AG09319 (cell line): ENCODE measurements at regions not wholly inside any gene's neighbourhood (a gene's known extent, or its start where the extent isn't known, plus 50 kb on each side); places are given as distances from the start of the nearest gene placed in this dataset.

Experiments used
- DNase-seq: peaks from one replicate; pipeline ENCODE4 v3.0.0-alpha.2; 2010; ENCODE audit warnings: low read depth; ENCODE audit errors: extremely low read depth
- TF ChIP-seq, protein P1 (sequence below): IDR thresholded peaks from 2 replicates; pipeline ENCODE4 v1.5.1; 2011; ENCODE audit warnings: low read depth, mild to moderate bottlenecking, inconsistent platforms, low read length, moderate library complexity

DNA sequence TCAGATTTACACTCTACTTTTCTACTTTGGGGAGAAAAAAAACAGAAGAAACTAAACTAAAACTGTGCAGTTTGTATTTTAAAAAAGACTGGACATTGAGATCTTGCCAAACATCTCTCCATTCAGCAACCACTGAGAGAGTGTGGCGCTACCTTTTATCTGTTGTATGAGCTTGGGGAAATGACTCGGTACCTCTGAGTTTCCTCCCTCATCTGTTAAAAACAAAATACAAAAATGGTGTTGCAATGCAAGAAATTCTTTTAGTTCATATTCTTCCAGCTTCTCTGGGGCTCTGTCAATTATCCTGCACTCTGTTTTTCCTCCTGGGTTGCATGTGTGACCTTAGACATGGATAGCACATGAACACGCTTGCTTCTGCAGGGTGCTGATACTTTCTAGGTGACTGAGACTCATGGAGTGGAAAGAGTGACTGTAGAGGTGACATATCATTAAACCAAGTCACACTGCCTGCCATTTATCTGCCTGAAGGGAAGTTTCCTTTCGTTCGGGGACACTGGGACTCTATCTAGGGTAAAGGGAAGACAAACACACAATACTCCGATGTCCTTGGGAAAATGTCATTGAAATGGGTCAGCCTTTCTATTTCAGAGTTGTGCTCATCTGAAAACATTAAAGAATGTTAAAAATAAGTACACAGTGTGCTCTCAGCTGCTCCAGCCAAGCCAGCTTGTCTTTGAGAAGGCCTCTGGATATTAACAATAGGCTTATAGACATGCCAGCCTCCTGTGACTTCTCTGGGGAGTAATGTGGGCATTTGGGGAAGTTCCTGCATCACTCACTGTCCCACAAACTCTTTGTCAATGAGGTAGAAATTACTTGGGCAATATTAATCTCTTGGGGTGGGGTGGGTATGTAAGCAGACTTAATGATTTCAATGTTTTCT, 91.4 kb downstream of the TRIB2 start:
- TF ChIP-seq, protein P1, sequence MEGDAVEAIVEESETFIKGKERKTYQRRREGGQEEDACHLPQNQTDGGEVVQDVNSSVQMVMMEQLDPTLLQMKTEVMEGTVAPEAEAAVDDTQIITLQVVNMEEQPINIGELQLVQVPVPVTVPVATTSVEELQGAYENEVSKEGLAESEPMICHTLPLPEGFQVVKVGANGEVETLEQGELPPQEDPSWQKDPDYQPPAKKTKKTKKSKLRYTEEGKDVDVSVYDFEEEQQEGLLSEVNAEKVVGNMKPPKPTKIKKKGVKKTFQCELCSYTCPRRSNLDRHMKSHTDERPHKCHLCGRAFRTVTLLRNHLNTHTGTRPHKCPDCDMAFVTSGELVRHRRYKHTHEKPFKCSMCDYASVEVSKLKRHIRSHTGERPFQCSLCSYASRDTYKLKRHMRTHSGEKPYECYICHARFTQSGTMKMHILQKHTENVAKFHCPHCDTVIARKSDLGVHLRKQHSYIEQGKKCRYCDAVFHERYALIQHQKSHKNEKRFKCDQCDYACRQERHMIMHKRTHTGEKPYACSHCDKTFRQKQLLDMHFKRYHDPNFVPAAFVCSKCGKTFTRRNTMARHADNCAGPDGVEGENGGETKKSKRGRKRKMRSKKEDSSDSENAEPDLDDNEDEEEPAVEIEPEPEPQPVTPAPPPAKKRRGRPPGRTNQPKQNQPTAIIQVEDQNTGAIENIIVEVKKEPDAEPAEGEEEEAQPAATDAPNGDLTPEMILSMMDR, result no peak
- DNase-seq, result no peak

DNA sequence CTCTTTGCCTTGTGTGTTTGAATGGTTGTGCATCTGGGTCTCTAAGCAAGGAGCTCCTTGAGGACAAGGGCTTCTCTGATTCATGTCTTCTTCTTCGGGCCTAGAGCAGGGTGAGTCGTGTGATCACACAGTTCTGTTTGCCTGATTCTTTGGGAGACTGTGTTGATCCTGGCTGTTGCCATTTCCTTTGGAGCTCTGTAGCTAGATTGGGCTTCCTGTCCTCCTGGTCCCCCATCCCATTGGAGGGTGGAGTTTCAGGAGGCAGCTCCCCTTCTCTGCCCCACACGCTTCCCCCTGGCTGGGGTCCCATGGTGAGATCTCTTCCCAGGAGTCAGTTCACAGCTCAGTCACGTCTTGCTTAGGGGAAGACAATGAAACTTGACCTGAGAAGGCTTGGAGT, 92.8 kb downstream of the TRIB2 start:
- TF ChIP-seq, protein P1, result no peak
- DNase-seq, result no peak

DNA sequence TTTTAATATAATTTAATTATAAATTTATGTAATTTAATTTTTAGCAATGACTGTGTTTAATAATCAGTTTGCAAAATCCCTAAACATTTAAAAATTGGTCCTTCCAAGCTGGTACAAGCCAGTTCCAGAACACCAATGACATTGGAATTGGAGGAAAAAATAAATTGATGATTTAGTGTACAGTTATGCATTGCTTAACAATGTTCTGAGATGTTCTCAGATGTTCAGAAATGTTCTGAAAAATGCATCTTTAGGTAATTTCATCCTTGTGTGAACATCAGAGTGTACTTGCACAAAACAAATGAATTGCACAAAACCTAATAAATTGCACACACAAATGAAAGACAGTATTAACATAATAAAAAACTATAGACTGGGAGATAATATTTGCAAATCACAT, 95.2 kb downstream of the TRIB2 start:
- no peak for DNase-seq
- TF ChIP-seq, protein P1, result no peak

DNA sequence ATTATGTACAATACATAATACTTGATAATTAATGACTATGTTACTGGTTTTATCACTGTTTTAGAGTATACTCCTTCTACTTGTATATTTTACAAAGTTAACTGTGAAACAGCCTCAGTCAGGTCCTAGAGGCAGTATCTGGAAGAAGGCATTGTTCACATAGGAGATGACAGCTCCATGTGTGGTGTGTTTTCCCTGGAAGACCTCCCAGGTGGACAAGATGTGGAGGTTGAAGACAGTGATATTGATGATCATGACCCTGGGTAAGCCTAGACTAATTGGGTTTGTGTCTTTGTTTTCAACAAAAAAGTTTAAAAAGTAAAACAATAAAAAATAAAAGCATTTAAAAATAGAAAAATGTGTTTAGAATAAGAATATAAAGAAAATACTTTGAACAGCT, 96.4 kb downstream of the TRIB2 start:
- TF ChIP-seq, protein P1, result no peak
- no peak for DNase-seq

DNA sequence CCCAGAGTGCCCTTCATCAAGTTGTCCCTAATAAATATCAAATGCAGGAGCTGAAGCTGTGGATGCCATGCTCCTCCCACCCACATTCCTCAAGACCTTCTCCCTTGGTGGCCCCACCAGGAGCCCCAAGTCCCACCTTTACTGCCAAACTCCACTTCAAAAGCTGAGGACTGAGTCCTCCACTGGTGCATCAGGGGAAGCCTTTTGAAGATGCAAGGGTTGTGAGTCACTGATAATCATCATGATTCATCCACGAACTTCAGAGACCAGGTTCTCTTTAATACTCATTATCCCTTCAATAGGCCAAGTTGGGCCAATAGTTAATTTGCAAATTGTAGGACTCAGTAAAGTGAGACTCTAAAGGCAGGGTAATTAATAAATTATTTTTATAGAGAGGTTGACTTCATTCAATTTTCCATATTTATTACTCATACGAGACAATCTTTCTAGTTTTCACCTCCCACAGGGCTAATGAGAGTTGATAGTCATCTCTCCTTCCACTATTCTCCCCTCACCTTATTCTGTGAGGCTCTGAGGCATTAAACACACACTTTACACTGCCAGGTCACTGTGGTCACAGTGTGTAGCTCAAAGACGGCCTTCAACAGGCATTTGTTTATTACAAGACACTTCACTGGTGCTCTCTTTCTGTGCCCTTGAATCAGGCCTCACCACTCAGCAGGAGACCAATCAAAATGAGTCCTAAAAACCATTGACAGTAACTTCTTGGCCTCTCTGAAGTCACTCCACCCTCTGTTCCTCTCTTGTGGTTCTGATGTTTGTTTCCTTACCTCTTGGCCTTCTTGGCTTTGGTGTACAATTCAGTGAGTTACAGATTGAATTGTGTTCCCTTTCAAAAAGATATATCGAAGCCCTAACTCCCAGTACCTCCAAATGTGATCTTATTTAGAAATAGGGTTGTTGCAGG, 99.9 kb downstream of the TRIB2 start:
- TF ChIP-seq, protein P1, result no peak
- DNase-seq, result no peak

DNA sequence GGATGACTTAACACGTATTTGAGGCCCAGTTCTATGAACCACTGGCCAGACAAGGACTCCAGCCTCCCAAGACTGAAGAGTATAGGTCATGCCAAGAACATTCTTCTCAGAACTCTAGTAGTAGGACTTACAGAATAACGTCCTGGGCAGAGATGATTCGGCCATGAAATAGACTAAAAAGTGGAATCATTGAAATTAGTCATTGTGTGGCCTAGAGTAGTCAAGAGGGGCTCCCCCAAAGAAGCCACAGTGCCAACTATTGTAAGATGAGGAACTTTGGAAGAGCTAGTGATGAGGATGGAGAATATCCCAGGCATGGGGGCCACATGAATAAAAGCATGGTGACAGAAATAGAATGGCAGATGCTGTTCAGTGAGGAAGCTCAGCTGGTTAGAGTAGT, 101.1 kb downstream of the TRIB2 start:
- no peak for DNase-seq
- TF ChIP-seq, protein P1, result no peak
